WTC11 (cell line): ENCODE measurements at regions not wholly inside any gene's neighbourhood (a gene's known extent, or its start where the extent isn't known, plus 50 kb on each side); places are given as distances from the start of the nearest gene placed in this dataset.

Experiments used
- ATAC-seq: fragments of 200-7000 bp; cut with Tn5 transposase; 2 replicates; pipeline ENCODE4 v1.10.0; 2021; ENCODE audit warnings: mild to moderate bottlenecking, moderate library complexity
- CTCF ChIA-PET: fragments of 300-600 bp; sonication (Branson Sonifier 250); formaldehyde crosslinking; loops from one replicate; lab custom pipeline; 2021; ENCODE audit warnings: antibody characterized with exemption; lab: Charles Lee
- POLR2A ChIA-PET: fragments of 350-600 bp; sonication (Branson Sonifier 250); formaldehyde crosslinking; loops from one replicate; lab custom pipeline; 2021; ENCODE audit warnings: antibody characterized with exemption; lab: Charles Lee
- DNase-seq: peaks from one replicate; pipeline ENCODE4 v3.0.0; 2021; ENCODE audit warnings: low spot score
- H3K27ac Mint-ChIP-seq: 2 replicates; pipeline ENCODE4 v1.8.0; 2021; ENCODE audit warnings: mixed read lengths
- H3K27me3 Mint-ChIP-seq: 2 replicates; pipeline ENCODE4 v1.8.0; 2021; ENCODE audit warnings: low read depth, mild to moderate bottlenecking, moderate library complexity, mixed read lengths
- H3K36me3 Mint-ChIP-seq: 2 replicates; pipeline ENCODE4 v1.8.0; 2021; ENCODE audit warnings: mixed read lengths
- H3K4me1 Mint-ChIP-seq: 2 replicates; pipeline ENCODE4 v1.8.0; 2022; ENCODE audit warnings: mixed read lengths
- H3K4me3 Mint-ChIP-seq: 2 replicates; pipeline ENCODE4 v1.8.0; 2021; ENCODE audit warnings: mild to moderate bottlenecking, moderate library complexity, mixed read lengths
- H3K9me3 Mint-ChIP-seq: 2 replicates; pipeline ENCODE4 v1.8.0; 2021; ENCODE audit warnings: mixed read lengths
- CREB1 ChIP-seq: sonication (generic); formaldehyde crosslinking; IDR thresholded peaks from 2 replicates; pipeline ENCODE4 v1.8.0; 2023; ENCODE audit warnings: mild to moderate bottlenecking, missing genetic modification reagents
- EMX1 ChIP-seq: fragments of 250-450 bp; sonication (Bioruptor Pico); IDR thresholded peaks from 2 replicates; pipeline ENCODE4 v1.8.0; 2021; ENCODE audit warnings: mild to moderate bottlenecking
- ESRRA ChIP-seq: sonication (generic); formaldehyde crosslinking; IDR thresholded peaks from 2 replicates; pipeline ENCODE4 v1.8.1; 2022; ENCODE audit warnings: mild to moderate bottlenecking, missing genetic modification reagents, borderline replicate concordance
- ETV6 ChIP-seq: sonication (generic); formaldehyde crosslinking; IDR thresholded peaks from 2 replicates; pipeline ENCODE4 v1.8.1; 2022; ENCODE audit warnings: mild to moderate bottlenecking, missing genetic modification reagents
- FOXJ3 ChIP-seq: sonication (generic); formaldehyde crosslinking; IDR thresholded peaks from 2 replicates; pipeline ENCODE4 v1.9.0; 2021; ENCODE audit warnings: missing genetic modification reagents, mild to moderate bottlenecking, borderline replicate concordance
- FOXP1 ChIP-seq: sonication (generic); formaldehyde crosslinking; IDR thresholded peaks from 2 replicates; pipeline ENCODE4 v1.8.0; 2022; ENCODE audit warnings: missing genetic modification reagents, mild to moderate bottlenecking, moderate library complexity, borderline replicate concordance
- HMGA2 ChIP-seq: fragments of 250-450 bp; sonication (Bioruptor Pico); IDR thresholded peaks from 2 replicates; pipeline ENCODE4 v1.4.0; 2021; ENCODE audit warnings: mild to moderate bottlenecking, moderate library complexity
- NFYB ChIP-seq: sonication (generic); formaldehyde crosslinking; conservative IDR thresholded peaks from 2 replicates; pipeline ENCODE4 v1.8.0; 2022; ENCODE audit warnings: low read depth, missing genetic modification reagents
- NR1H2 ChIP-seq: sonication (generic); formaldehyde crosslinking; IDR thresholded peaks from 2 replicates; pipeline ENCODE4 v1.9.0; 2021; ENCODE audit warnings: mild to moderate bottlenecking, moderate library complexity, missing genetic modification reagents
- NR3C1 ChIP-seq: sonication (generic); formaldehyde crosslinking; conservative IDR thresholded peaks from 2 replicates; pipeline ENCODE4 v1.8.1; 2023; ENCODE audit warnings: low read depth, mild to moderate bottlenecking, missing genetic modification reagents
- PRRX2 ChIP-seq: fragments of 250-450 bp; sonication (Bioruptor Pico); IDR thresholded peaks from 2 replicates; pipeline ENCODE4 v1.8.0; 2021; ENCODE audit warnings: mild to moderate bottlenecking
- SOX15 ChIP-seq: fragments of 250-450 bp; sonication (Bioruptor Pico); IDR thresholded peaks from 2 replicates; pipeline ENCODE4 v1.9.0; 2021; ENCODE audit warnings: mild to moderate bottlenecking
- TCF7 ChIP-seq: sonication (generic); formaldehyde crosslinking; IDR thresholded peaks from 2 replicates; pipeline ENCODE4 v1.8.0; 2022; ENCODE audit warnings: mild to moderate bottlenecking, low read depth, missing genetic modification reagents, moderate library complexity
- ZNF138 ChIP-seq: sonication (generic); formaldehyde crosslinking; conservative IDR thresholded peaks from 2 replicates; pipeline ENCODE4 v1.8.1; 2022; ENCODE audit warnings: mild to moderate bottlenecking, moderate library complexity, missing genetic modification reagents
- ZNF396 ChIP-seq: fragments of 250-450 bp; sonication (Bioruptor Pico); IDR thresholded peaks from 2 replicates; pipeline ENCODE4 v1.8.0; 2021; ENCODE audit warnings: mild to moderate bottlenecking, moderate library complexity, borderline replicate concordance
- TF ChIP-seq, protein P1 (sequence below): sonication (generic); formaldehyde crosslinking; IDR thresholded peaks from 2 replicates; pipeline ENCODE4 v1.8.0; 2022; ENCODE audit warnings: mild to moderate bottlenecking, missing genetic modification reagents
- TF ChIP-seq, protein P2 (sequence below): sonication (generic); formaldehyde crosslinking; IDR thresholded peaks from 2 replicates; pipeline ENCODE4 v1.8.0; 2022; ENCODE audit warnings: missing genetic modification reagents
- TF ChIP-seq, protein P3 (sequence below): fragments of 250-450 bp; sonication (Bioruptor Pico); IDR thresholded peaks from 2 replicates; pipeline ENCODE4 v1.9.0; 2021; ENCODE audit warnings: moderate library complexity, mild to moderate bottlenecking, inconsistent platforms, borderline replicate concordance
- TF ChIP-seq, protein P4 (sequence below): sonication (generic); formaldehyde crosslinking; conservative IDR thresholded peaks from 2 replicates; pipeline ENCODE4 v1.8.1; 2022; ENCODE audit warnings: mild to moderate bottlenecking, missing genetic modification reagents
- TF ChIP-seq, protein P5 (sequence below): sonication (generic); formaldehyde crosslinking; IDR thresholded peaks from 2 replicates; pipeline ENCODE4 v1.8.1; 2023; ENCODE audit warnings: mild to moderate bottlenecking, missing genetic modification reagents, moderate library complexity
- TF ChIP-seq, protein P6 (sequence below): sonication (generic); formaldehyde crosslinking; IDR thresholded peaks from 2 replicates; pipeline ENCODE4 v1.8.1; 2022; ENCODE audit warnings: mild to moderate bottlenecking, moderate library complexity, missing genetic modification reagents

DNA sequence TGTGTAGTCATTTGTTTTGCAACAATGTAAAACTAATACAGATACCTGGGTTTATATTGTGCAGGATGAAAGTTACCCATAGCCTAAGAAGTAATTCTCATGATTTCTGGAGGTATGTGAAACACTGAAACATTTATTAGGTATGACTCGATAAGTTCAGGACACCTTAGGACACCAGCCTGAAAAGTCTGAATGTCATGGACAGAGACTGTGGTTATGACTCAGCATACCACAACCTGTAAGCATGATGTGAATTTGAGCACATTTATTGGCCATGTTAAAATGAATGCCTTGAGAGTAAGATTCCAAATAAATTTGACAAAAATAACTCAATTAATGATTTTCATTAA lies 1471.7 kb upstream of the B3GALT2 start:
- no peaks in the 10 kb centered on the region for H3K4me1 Mint-ChIP-seq
- DNase-seq = no peak
- no peak for ATAC-seq
- no peaks in the 10 kb centered on the region for H3K9me3 Mint-ChIP-seq
- H3K27ac Mint-ChIP-seq = no peak overlapping the region
- ChIA-PET POLR2A (no interaction called here), CTCF (no interaction called here)
- TF ChIP-seq PRRX2 (CRISPR knock-in tag) = no peak
- no peak for TF ChIP-seq NR1H2 (CRISPR knock-in tag)
- TF ChIP-seq NR3C1 (CRISPR knock-in tag) = no peak
- no peak for TF ChIP-seq HMGA2
- TF ChIP-seq FOXP1 (CRISPR knock-in tag) = no peak
- TF ChIP-seq, protein P1, sequence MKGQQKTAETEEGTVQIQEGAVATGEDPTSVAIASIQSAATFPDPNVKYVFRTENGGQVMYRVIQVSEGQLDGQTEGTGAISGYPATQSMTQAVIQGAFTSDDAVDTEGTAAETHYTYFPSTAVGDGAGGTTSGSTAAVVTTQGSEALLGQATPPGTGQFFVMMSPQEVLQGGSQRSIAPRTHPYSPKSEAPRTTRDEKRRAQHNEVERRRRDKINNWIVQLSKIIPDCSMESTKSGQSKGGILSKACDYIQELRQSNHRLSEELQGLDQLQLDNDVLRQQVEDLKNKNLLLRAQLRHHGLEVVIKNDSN (CRISPR knock-in tag) = no peak
- TF ChIP-seq EMX1 = no peak
- no peak for TF ChIP-seq SOX15 (CRISPR knock-in tag)
- TF ChIP-seq ZNF138 = no peak
- TF ChIP-seq ETV6 (CRISPR knock-in tag) = no peak
- TF ChIP-seq, protein P2, sequence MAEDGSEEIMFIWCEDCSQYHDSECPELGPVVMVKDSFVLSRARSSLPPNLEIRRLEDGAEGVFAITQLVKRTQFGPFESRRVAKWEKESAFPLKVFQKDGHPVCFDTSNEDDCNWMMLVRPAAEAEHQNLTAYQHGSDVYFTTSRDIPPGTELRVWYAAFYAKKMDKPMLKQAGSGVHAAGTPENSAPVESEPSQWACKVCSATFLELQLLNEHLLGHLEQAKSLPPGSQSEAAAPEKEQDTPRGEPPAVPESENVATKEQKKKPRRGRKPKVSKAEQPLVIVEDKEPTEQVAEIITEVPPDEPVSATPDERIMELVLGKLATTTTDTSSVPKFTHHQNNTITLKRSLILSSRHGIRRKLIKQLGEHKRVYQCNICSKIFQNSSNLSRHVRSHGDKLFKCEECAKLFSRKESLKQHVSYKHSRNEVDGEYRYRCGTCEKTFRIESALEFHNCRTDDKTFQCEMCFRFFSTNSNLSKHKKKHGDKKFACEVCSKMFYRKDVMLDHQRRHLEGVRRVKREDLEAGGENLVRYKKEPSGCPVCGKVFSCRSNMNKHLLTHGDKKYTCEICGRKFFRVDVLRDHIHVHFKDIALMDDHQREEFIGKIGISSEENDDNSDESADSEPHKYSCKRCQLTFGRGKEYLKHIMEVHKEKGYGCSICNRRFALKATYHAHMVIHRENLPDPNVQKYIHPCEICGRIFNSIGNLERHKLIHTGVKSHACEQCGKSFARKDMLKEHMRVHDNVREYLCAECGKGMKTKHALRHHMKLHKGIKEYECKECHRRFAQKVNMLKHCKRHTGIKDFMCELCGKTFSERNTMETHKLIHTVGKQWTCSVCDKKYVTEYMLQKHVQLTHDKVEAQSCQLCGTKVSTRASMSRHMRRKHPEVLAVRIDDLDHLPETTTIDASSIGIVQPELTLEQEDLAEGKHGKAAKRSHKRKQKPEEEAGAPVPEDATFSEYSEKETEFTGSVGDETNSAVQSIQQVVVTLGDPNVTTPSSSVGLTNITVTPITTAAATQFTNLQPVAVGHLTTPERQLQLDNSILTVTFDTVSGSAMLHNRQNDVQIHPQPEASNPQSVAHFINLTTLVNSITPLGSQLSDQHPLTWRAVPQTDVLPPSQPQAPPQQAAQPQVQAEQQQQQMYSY (CRISPR knock-in tag) = no peak
- no peak for TF ChIP-seq ZNF396 (CRISPR knock-in tag)
- TF ChIP-seq CREB1 (CRISPR knock-in tag) = no peak
- TF ChIP-seq, protein P3, sequence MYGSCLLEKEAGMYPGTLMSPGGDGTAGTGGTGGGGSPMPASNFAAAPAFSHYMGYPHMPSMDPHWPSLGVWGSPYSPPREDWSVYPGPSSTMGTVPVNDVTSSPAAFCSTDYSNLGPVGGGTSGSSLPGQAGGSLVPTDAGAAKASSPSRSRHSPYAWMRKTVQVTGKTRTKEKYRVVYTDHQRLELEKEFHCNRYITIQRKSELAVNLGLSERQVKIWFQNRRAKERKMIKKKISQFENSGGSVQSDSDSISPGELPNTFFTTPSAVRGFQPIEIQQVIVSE (CRISPR knock-in tag) = no peak
- TF ChIP-seq, protein P4, sequence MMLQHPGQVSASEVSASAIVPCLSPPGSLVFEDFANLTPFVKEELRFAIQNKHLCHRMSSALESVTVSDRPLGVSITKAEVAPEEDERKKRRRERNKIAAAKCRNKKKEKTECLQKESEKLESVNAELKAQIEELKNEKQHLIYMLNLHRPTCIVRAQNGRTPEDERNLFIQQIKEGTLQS (CRISPR knock-in tag) = no peak
- TF ChIP-seq TCF7 (CRISPR knock-in tag) = no peak
- TF ChIP-seq FOXJ3 (CRISPR knock-in tag) = no peak
- TF ChIP-seq ESRRA (CRISPR knock-in tag) = no peak
- no peaks in the 10 kb centered on the region for H3K36me3 Mint-ChIP-seq
- no peaks in the 10 kb centered on the region for H3K27me3 Mint-ChIP-seq
- H3K4me3 Mint-ChIP-seq = no peak overlapping the region

DNA sequence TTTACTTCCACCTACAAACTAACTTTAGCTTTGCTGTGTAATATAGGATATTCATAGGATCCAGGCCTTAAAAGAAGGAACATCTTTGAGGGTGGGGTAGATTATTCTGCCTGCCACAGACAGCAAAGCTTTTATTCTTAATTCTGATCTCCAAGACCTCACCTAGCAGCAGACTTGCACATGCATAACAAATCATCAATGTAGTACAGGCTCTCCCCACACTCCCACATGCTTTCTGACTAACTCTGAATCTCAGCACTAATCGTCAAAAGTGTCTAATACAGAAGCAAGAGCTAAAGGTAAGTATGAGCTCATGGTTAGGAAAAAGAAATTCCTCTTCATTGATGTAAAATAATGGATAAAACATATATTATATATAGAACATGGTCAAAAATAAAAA lies 1468.5 kb upstream of the B3GALT2 start:
- CTCF ChIA-PET = no interaction called here
- DNase-seq (no peak), ATAC-seq (no peak)
- Mint-ChIP-seq H3K36me3 (no peaks in the 10 kb centered on the region), H3K4me3 (no peak overlapping the region), H3K27ac (no peak overlapping the region), H3K9me3 (no peaks in the 10 kb centered on the region), H3K4me1 (no peaks in the 10 kb centered on the region), H3K27me3 (no peaks in the 10 kb centered on the region)
- TF ChIP-seq, protein P5, sequence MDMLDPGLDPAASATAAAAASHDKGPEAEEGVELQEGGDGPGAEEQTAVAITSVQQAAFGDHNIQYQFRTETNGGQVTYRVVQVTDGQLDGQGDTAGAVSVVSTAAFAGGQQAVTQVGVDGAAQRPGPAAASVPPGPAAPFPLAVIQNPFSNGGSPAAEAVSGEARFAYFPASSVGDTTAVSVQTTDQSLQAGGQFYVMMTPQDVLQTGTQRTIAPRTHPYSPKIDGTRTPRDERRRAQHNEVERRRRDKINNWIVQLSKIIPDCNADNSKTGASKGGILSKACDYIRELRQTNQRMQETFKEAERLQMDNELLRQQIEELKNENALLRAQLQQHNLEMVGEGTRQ = no peak
- TF ChIP-seq, protein P6, sequence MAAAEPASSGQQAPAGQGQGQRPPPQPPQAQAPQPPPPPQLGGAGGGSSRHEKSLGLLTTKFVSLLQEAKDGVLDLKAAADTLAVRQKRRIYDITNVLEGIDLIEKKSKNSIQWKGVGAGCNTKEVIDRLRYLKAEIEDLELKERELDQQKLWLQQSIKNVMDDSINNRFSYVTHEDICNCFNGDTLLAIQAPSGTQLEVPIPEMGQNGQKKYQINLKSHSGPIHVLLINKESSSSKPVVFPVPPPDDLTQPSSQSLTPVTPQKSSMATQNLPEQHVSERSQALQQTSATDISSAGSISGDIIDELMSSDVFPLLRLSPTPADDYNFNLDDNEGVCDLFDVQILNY (CRISPR knock-in tag) = no peak
- no peak for TF ChIP-seq NFYB (CRISPR knock-in tag)
- POLR2A ChIA-PET = no interaction called here
